Mesenchymal stem cell (in vitro differentiated cells and primary cell): ENCODE measurements at regions not wholly inside any gene's neighbourhood (a gene's known extent, or its start where the extent isn't known, plus 50 kb on each side); places are given as distances from the start of the nearest gene placed in this dataset.
A peak's percentile ranks its signal among the peaks of the same experiment; 100 is the strongest.

Experiments
- DNase-seq: peaks from one replicate; pipeline ENCODE4 v3.0.0-alpha.2; 2013
- H2AFZ ChIP-seq: one replicate; pipeline ENCODE4 v1.6.1; 2013; ENCODE audit warnings: low read depth, mild to moderate bottlenecking, control low read depth, inconsistent platforms, low read length, moderate library complexity
- H2AK5ac ChIP-seq: 2 replicates; pipeline ENCODE4 v1.6.1; 2013; ENCODE audit warnings: low read length, moderate library complexity, mild to moderate bottlenecking, inconsistent platforms; ENCODE audit not compliant: severe bottlenecking
- H2BK120ac ChIP-seq: one replicate; pipeline ENCODE4 v1.6.1; 2013; ENCODE audit warnings: low read depth, mild to moderate bottlenecking, inconsistent platforms, low read length, moderate library complexity
- H2BK12ac ChIP-seq, 2 experiments: one replicate each; pipeline ENCODE4 v1.6.1; 2013; ENCODE audit warnings: inconsistent platforms in 2 of 2, low read length in 2 of 2, mild to moderate bottlenecking in 2 of 2, moderate library complexity in 2 of 2, control low read depth in 1 of 2
- H2BK15ac ChIP-seq: one replicate; pipeline ENCODE4 v1.6.1; 2013; ENCODE audit warnings: mild to moderate bottlenecking, low read depth, inconsistent platforms; ENCODE audit not compliant: poor library complexity, severe bottlenecking
- H2BK5ac ChIP-seq: 2 replicates; pipeline ENCODE4 v1.6.1; 2013; ENCODE audit warnings: low read depth, mild to moderate bottlenecking, low read length, control low read depth, inconsistent platforms; ENCODE audit not compliant: poor library complexity, severe bottlenecking
- H3K14ac ChIP-seq, 2 experiments: one replicate each; pipeline ENCODE4 v1.6.1; 2013; ENCODE audit warnings: inconsistent platforms in 2 of 2, low read length in 2 of 2, control low read depth in 1 of 2, mild to moderate bottlenecking in 1 of 2, moderate library complexity in 1 of 2
- H3K18ac ChIP-seq, 2 experiments: one replicate each; pipeline ENCODE4 v1.6.1; 2013; ENCODE audit warnings: inconsistent platforms in 2 of 2, low read length in 2 of 2, control low read depth in 1 of 2, low read depth in 1 of 2, mild to moderate bottlenecking in 1 of 2
- H3K23ac ChIP-seq, 2 experiments: one replicate each; pipeline ENCODE4 v1.6.1; 2013; ENCODE audit warnings: inconsistent platforms in 2 of 2, low read length in 2 of 2, mild to moderate bottlenecking in 2 of 2, moderate library complexity in 2 of 2, control low read depth in 1 of 2
- H3K27ac ChIP-seq: 2 replicates; pipeline ENCODE4 v1.5.1; 2013; ENCODE audit warnings: mild to moderate bottlenecking, moderate library complexity, low read length, control low read depth, inconsistent platforms; ENCODE audit not compliant: poor library complexity, severe bottlenecking
- H3K27me3 ChIP-seq, 2 experiments: 2 replicates each; pipeline versions ENCODE4 v1.6.1 to v1.7.0; 2013; ENCODE audit warnings: low read length in 2 of 2, mild to moderate bottlenecking in 2 of 2, moderate library complexity in 2 of 2, control low read depth in 1 of 2, inconsistent platforms in 1 of 2; ENCODE audit not compliant: control insufficient read depth in 1 of 2, insufficient read depth in 1 of 2
- H3K36me3 ChIP-seq, 2 experiments: 2 replicates each; pipeline versions ENCODE4 v1.6.1 to v1.7.0; 2013; ENCODE audit warnings: low read length in 2 of 2, control low read depth in 1 of 2, inconsistent platforms in 1 of 2, low read depth in 1 of 2, mild to moderate bottlenecking in 1 of 2; ENCODE audit not compliant: insufficient read depth in 2 of 2, control insufficient read depth in 1 of 2
- H3K4ac ChIP-seq, 2 experiments: one replicate each; pipeline ENCODE4 v1.6.1; 2013; ENCODE audit warnings: inconsistent platforms in 2 of 2, low read length in 2 of 2, mild to moderate bottlenecking in 2 of 2, moderate library complexity in 2 of 2, control low read depth in 1 of 2, low read depth in 1 of 2
- H3K4me1 ChIP-seq: 2 replicates; pipeline ENCODE4 v1.6.1; 2013; ENCODE audit warnings: low read depth, low read length, control low read depth; ENCODE audit not compliant: control insufficient read depth, insufficient read depth
- H3K4me2 ChIP-seq: 2 replicates; pipeline ENCODE4 v1.6.1; 2013; ENCODE audit warnings: low read length, mild to moderate bottlenecking, inconsistent platforms; ENCODE audit not compliant: poor library complexity, severe bottlenecking
- H3K4me3 ChIP-seq, 2 experiments: 2 replicates each; pipeline versions ENCODE4 v1.5.1 to v1.7.0; 2013; ENCODE audit warnings: low read length in 2 of 2, mild to moderate bottlenecking in 2 of 2, control low read depth in 1 of 2, low read depth in 1 of 2; ENCODE audit not compliant: insufficient read depth in 1 of 2
- H3K79me1 ChIP-seq: replicated peaks from 2 replicates; pipeline ENCODE4 v1.6.1; 2013; ENCODE audit warnings: mild to moderate bottlenecking, control low read depth, low read length, inconsistent platforms; ENCODE audit not compliant: poor library complexity, severe bottlenecking
- H3K9ac ChIP-seq: 2 replicates; pipeline ENCODE4 v1.7.0; 2013; ENCODE audit warnings: mild to moderate bottlenecking, low read length, moderate library complexity
- H3K9me3 ChIP-seq: 2 replicates; pipeline ENCODE4 v1.7.0; 2013; ENCODE audit warnings: mild to moderate bottlenecking, low read length; ENCODE audit not compliant: control insufficient read depth
- H4K8ac ChIP-seq: one replicate; pipeline ENCODE4 v1.6.1; 2013; ENCODE audit warnings: inconsistent platforms, mild to moderate bottlenecking, low read length, moderate library complexity
- H4K91ac ChIP-seq: one replicate; pipeline ENCODE4 v1.6.1; 2013; ENCODE audit warnings: mild to moderate bottlenecking, low read length, inconsistent platforms
- WGBS: methylation state at CpG from one replicate; pipeline ENCODE4 v1.1.7; 2013; ENCODE audit warnings: mixed read lengths; 5-methylcytosine and 5-hydroxymethylcytosine counted together

GRCh38 chr1:217139513-217139912 is 416.3 kb upstream of the ESRRG start:
- Histone ChIP-seq H3K9ac (no peak overlapping the region), H3K4me2 (peak overlapping the region; percentile 65), H3K36me3 (no peaks in the 10 kb centered on the region), H3K4me3 (no peak overlapping the region), H4K8ac (no peak overlapping the region), H2BK120ac (no peak overlapping the region), H3K9me3 (no peaks in the 10 kb centered on the region), H3K4ac (no peak overlapping the region), H2AFZ (no peak overlapping the region), H3K79me1 (no peaks in the 10 kb centered on the region), H2AK5ac (no peak overlapping the region), H3K4me1 (peaks cover 34% of the 10 kb centered on the region), H2BK15ac (no peak overlapping the region), H3K14ac (no peak overlapping the region), H3K18ac (no peak overlapping the region), H3K23ac (no peak overlapping the region), H2BK5ac (no peak overlapping the region), H3K27me3 (peaks cover 65 to 75% of the 10 kb centered on the region in 2 experiments), H3K27ac (no peak overlapping the region), H2BK12ac (no peak overlapping the region), H4K91ac (no peak overlapping the region)
- under 1% methylated on average over 15 of the region's 29 CpGs for WGBS
- DNase-seq, result no peak

- no peak overlapping the region for H2BK15ac ChIP-seq
- no peak overlapping the region for H2AK5ac ChIP-seq
- no peaks in the 10 kb centered on the region for H3K79me1 ChIP-seq
- no peak overlapping the region for H3K14ac ChIP-seq
- peaks cover 71 to 81% of the 10 kb centered on the region in 2 experiments for H3K27me3 ChIP-seq
- no peak overlapping the region for H2BK12ac ChIP-seq
- no peaks in the 10 kb centered on the region for H3K9me3 ChIP-seq
- H3K27ac ChIP-seq, result no peak overlapping the region
- H2BK120ac ChIP-seq, result no peak overlapping the region
- H4K91ac ChIP-seq, result no peak overlapping the region
- H2BK5ac ChIP-seq, result no peak overlapping the region
- no peak overlapping the region for H3K18ac ChIP-seq
- WGBS, result 38% methylated on average over 9 of the region's 12 CpGs
- no peaks in the 10 kb centered on the region for H3K36me3 ChIP-seq
- H4K8ac ChIP-seq, result no peak overlapping the region
- peaks cover 36% of the 10 kb centered on the region for H3K4me1 ChIP-seq
- peak overlapping the region in 1 of 2 experiments; percentile 5 for H3K4me3 ChIP-seq
- no peak overlapping the region for H3K23ac ChIP-seq
- H3K9ac ChIP-seq, result no peak overlapping the region
- H3K4me2 ChIP-seq, result no peak overlapping the region
- H2AFZ ChIP-seq, result no peak overlapping the region
- H3K4ac ChIP-seq, result no peak overlapping the region
- no peak for DNase-seq
Observed at GRCh38 chr1:217138799-217139466, 415.7 kb upstream of the ESRRG start.

GRCh38 chr1:217138173-217138765 is 415.0 kb upstream of the ESRRG start:
- no peak overlapping the region for H3K4ac ChIP-seq

GRCh38 chr1:217137210-217137881 is 414.1 kb upstream of the ESRRG start:
- Histone ChIP-seq H3K23ac (peak overlapping the region in 1 of 2 experiments; percentile 88), H3K4me2 (no peak overlapping the region), H3K79me1 (no peaks in the 10 kb centered on the region), H4K91ac (no peak overlapping the region), H3K27me3 (peaks cover 87 to 94% of the 10 kb centered on the region in 2 experiments), H3K9ac (no peak overlapping the region), H2BK12ac (no peak overlapping the region), H2BK5ac (no peak overlapping the region), H3K36me3 (no peaks in the 10 kb centered on the region), H2BK120ac (no peak overlapping the region), H3K27ac (no peak overlapping the region), H4K8ac (peak overlapping the region; percentile 17), H2AFZ (no peak overlapping the region), H2AK5ac (no peak overlapping the region), H3K4me3 (no peak overlapping the region), H3K4me1 (peaks cover 36% of the 10 kb centered on the region), H3K18ac (no peak overlapping the region), H3K4ac (no peak overlapping the region), H3K9me3 (no peaks in the 10 kb centered on the region), H3K14ac (no peak overlapping the region), H2BK15ac (no peak overlapping the region)
- 2% methylated on average over 50 of the region's 53 CpGs for WGBS
- no peak for DNase-seq

More at GRCh38 chr1:217138173-217138765, 415.0 kb upstream of the ESRRG start:
- Histone ChIP-seq H3K27me3 (peaks cover 77 to 87% of the 10 kb centered on the region in 2 experiments), H3K23ac (no peak overlapping the region), H3K36me3 (no peaks in the 10 kb centered on the region), H3K9me3 (no peaks in the 10 kb centered on the region), H3K4me2 (no peak overlapping the region), H4K91ac (no peak overlapping the region), H3K18ac (no peak overlapping the region), H2BK5ac (no peak overlapping the region), H3K4me1 (peaks cover 36% of the 10 kb centered on the region), H3K79me1 (no peaks in the 10 kb centered on the region), H3K4me3 (peak overlapping the region in 1 of 2 experiments; percentile 51), H2AFZ (no peak overlapping the region), H2AK5ac (no peak overlapping the region), H2BK15ac (no peak overlapping the region), H4K8ac (no peak overlapping the region), H2BK120ac (no peak overlapping the region), H3K27ac (no peak overlapping the region), H2BK12ac (no peak overlapping the region), H3K9ac (no peak overlapping the region), H3K14ac (no peak overlapping the region)
- WGBS, result 6% methylated on average over 24 of the region's 29 CpGs
- DNase-seq, result no peak
